IMR-90 (cell line): ENCODE measurements at regions not wholly inside any gene's neighbourhood (a gene's known extent, or its start where the extent isn't known, plus 50 kb on each side); places are given as distances from the start of the nearest gene placed in this dataset.

Experiments
- ATAC-seq: fragments of 200-7000 bp; cut with Tn5 transposase; 2 replicates; pipeline ENCODE4 v1.9.1; 2020; ENCODE audit warnings: low read depth, mild to moderate bottlenecking, moderate library complexity
- BruUV-seq: library from RNA; stranded (reverse); fragments of 400-500 nt; replicated peaks from 2 replicates; lab custom pipeline; 2021; lab: Mats Ljungman, UMichigan
- CTCF ChIA-PET: fragments of 300-600 bp; formaldehyde crosslinking; extraction: SDS; loops from one replicate; lab custom pipeline; 2021; ENCODE audit warnings: antibody characterized with exemption; lab: Yijun Ruan, JAX
- POLR2A ChIA-PET: fragments of 300-600 bp; sonication (Branson Sonifier 250); formaldehyde crosslinking; loops from one replicate; lab custom pipeline; 2022; ENCODE audit warnings: antibody characterized with exemption; ENCODE audit not compliant: unreplicated experiment; lab: Charles Lee
- DNase-seq: peaks from one replicate; pipeline ENCODE4 v3.0.0; 2013
- H2AFZ ChIP-seq: replicated peaks from 2 replicates; pipeline ENCODE3; 2013; ENCODE audit warnings: low read length, mild to moderate bottlenecking; ENCODE audit not compliant: poor library complexity
- H2AK5ac ChIP-seq: 2 replicates; pipeline ENCODE4 v1.6.1; 2013; ENCODE audit warnings: low read depth, low read length, inconsistent platforms
- H2AK9ac ChIP-seq: replicated peaks from 2 replicates; pipeline ENCODE3; 2013; ENCODE audit warnings: mild to moderate bottlenecking, low read depth, low read length, moderate library complexity; ENCODE audit not compliant: poor library complexity
- H2BK120ac ChIP-seq: 2 replicates; pipeline ENCODE4 v1.6.1; 2013; ENCODE audit warnings: low read depth, low read length, inconsistent platforms
- H2BK15ac ChIP-seq: 3 replicates; pipeline ENCODE4 v1.6.1; 2013; ENCODE audit warnings: low read depth, low read length, inconsistent platforms
- H2BK20ac ChIP-seq: 2 replicates; pipeline ENCODE4 v1.6.1; 2013; ENCODE audit warnings: low read depth, mild to moderate bottlenecking, inconsistent platforms, low read length, moderate library complexity
- H2BK5ac ChIP-seq: 2 replicates; pipeline ENCODE4 v1.6.1; 2013; ENCODE audit warnings: mild to moderate bottlenecking, low read depth, low read length, inconsistent platforms; ENCODE audit not compliant: poor library complexity, severe bottlenecking
- H3K14ac ChIP-seq: replicated peaks from 2 replicates; pipeline ENCODE4 v1.6.1; 2013; ENCODE audit warnings: low read depth, low read length, inconsistent platforms
- H3K18ac ChIP-seq: 2 replicates; pipeline ENCODE4 v1.6.1; 2013; ENCODE audit warnings: low read depth, low read length, control low read depth
- H3K23ac ChIP-seq: 2 replicates; pipeline ENCODE4 v1.6.1; 2013; ENCODE audit warnings: low read depth, low read length, inconsistent platforms
- H3K27ac ChIP-seq: 2 replicates; pipeline ENCODE4 v1.5.1; 2013; ENCODE audit warnings: mild to moderate bottlenecking, control low read depth, low read length; ENCODE audit not compliant: insufficient read depth
- H3K27me3 ChIP-seq: 2 replicates; pipeline ENCODE4 v1.6.1; 2013; ENCODE audit warnings: low read length; ENCODE audit not compliant: control insufficient read depth, insufficient read depth
- H3K36me3 ChIP-seq: 2 replicates; pipeline ENCODE4 v1.6.1; 2013; ENCODE audit warnings: low read length, mixed read lengths; ENCODE audit not compliant: control insufficient read depth, insufficient read depth
- H3K4ac ChIP-seq: 2 replicates; pipeline ENCODE4 v1.6.1; 2013; ENCODE audit warnings: low read depth, low read length, inconsistent platforms
- H3K4me1 ChIP-seq: 2 replicates; pipeline ENCODE4 v1.6.1; 2013; ENCODE audit warnings: low read length, mixed read lengths; ENCODE audit not compliant: control insufficient read depth, insufficient read depth
- H3K4me2 ChIP-seq: 2 replicates; pipeline ENCODE4 v1.6.1; 2013; ENCODE audit warnings: low read depth, mild to moderate bottlenecking, control low read depth, low read length, moderate library complexity
- H3K4me3 ChIP-seq: 2 replicates; pipeline ENCODE4 v1.5.1; 2013; ENCODE audit warnings: low read depth, mild to moderate bottlenecking, control low read depth, low read length, moderate library complexity; ENCODE audit not compliant: insufficient read depth
- H3K56ac ChIP-seq: 2 replicates; pipeline ENCODE4 v1.6.1; 2013; ENCODE audit warnings: low read length, inconsistent platforms; ENCODE audit not compliant: insufficient read depth; ENCODE audit errors: extremely low read depth
- H3K79me1 ChIP-seq, 2 experiments: 2 replicates each; pipeline ENCODE4 v1.6.1; 2013; ENCODE audit warnings: low read length in 2 of 2, inconsistent platforms in 1 of 2, low read depth in 1 of 2
- H3K9ac ChIP-seq: 2 replicates; pipeline ENCODE4 v1.6.1; 2013; ENCODE audit warnings: low read depth, low read length, control low read depth
- H3K9me1 ChIP-seq: 2 replicates; pipeline ENCODE4 v1.6.1; 2013; ENCODE audit warnings: low read length, inconsistent platforms; ENCODE audit not compliant: insufficient read depth
- H3K9me3 ChIP-seq: 2 replicates; pipeline ENCODE4 v1.6.1; 2013; ENCODE audit warnings: low read length; ENCODE audit not compliant: control insufficient read depth, insufficient read depth
- H4K20me1 ChIP-seq: 2 replicates; pipeline ENCODE4 v1.6.1; 2013; ENCODE audit warnings: low read length, inconsistent platforms; ENCODE audit not compliant: insufficient read depth
- H4K5ac ChIP-seq: 2 replicates; pipeline ENCODE4 v1.6.1; 2013; ENCODE audit warnings: mild to moderate bottlenecking, low read depth, low read length, control low read depth
- H4K8ac ChIP-seq, 2 experiments: 2 replicates each; pipeline ENCODE4 v1.6.1; 2013; ENCODE audit warnings: low read depth in 2 of 2, low read length in 2 of 2, control low read depth in 1 of 2, inconsistent platforms in 1 of 2
- H4K91ac ChIP-seq: 2 replicates; pipeline ENCODE4 v1.6.1; 2013; ENCODE audit warnings: low read depth, low read length, inconsistent platforms; ENCODE audit not compliant: insufficient read depth
- BHLHE40 ChIP-seq: fragments of 150-350 bp; IDR thresholded peaks from 2 replicates; pipeline ENCODE4 v1.6.1; 2016; ENCODE audit warnings: mild to moderate bottlenecking, low read depth, low read length
- CEBPB ChIP-seq: IDR thresholded peaks from 2 replicates; pipeline ENCODE4 v1.6.1; 2012; ENCODE audit warnings: low read depth, low read length, improper control_type of control experiment
- CHD1 ChIP-seq: IDR thresholded peaks from 2 replicates; pipeline ENCODE4 v1.6.1; 2012; ENCODE audit warnings: low read depth, low read length, improper control_type of control experiment
- CTCF ChIP-seq: conservative IDR thresholded peaks from 2 replicates; pipeline ENCODE4 v1.5.1; 2012; ENCODE audit warnings: mild to moderate bottlenecking, low read depth, low read length, improper control_type of control experiment
- ELK1 ChIP-seq: fragments of 150-350 bp; IDR thresholded peaks from 2 replicates; pipeline ENCODE4 v1.6.1; 2016; ENCODE audit warnings: low read depth, mild to moderate bottlenecking, low read length, moderate library complexity, borderline replicate concordance
- FOS ChIP-seq: fragments of 150-350 bp; IDR thresholded peaks from 2 replicates; pipeline ENCODE4 v1.6.1; 2016; ENCODE audit warnings: low read depth, low read length
- MAZ ChIP-seq: IDR thresholded peaks from 2 replicates; pipeline ENCODE4 v1.6.1; 2012; ENCODE audit warnings: low read depth, mild to moderate bottlenecking, low read length, improper control_type of control experiment, moderate library complexity, borderline replicate concordance
- NFE2L2 ChIP-seq: fragments of 150-350 bp; IDR thresholded peaks from 2 replicates; pipeline ENCODE4 v1.6.1; 2016; ENCODE audit warnings: low read depth, mild to moderate bottlenecking, low read length
- POLR2A ChIP-seq: IDR thresholded peaks from 2 replicates; pipeline ENCODE4 v1.6.1; 2012; ENCODE audit warnings: mild to moderate bottlenecking, low read depth, low read length
- RFX5 ChIP-seq: IDR thresholded peaks from 2 replicates; pipeline ENCODE4 v1.8.0; 2012; ENCODE audit warnings: low read depth, mild to moderate bottlenecking, low read length, moderate library complexity
- SMC3 ChIP-seq: fragments of 150-350 bp; IDR thresholded peaks from 2 replicates; pipeline ENCODE4 v1.6.1; 2016; ENCODE audit warnings: low read depth, mild to moderate bottlenecking, antibody characterized with exemption, low read length, moderate library complexity
- WGBS, 2 experiments: methylation state at CpG; one replicate each; pipeline versions ENCODE4 v1.1.5 to v1.1.7; 2013; ENCODE audit warnings: missing lambda C conversion rate in 2 of 2; ENCODE audit not compliant: insufficient read length in 1 of 2; ENCODE audit errors: extremely low coverage in 2 of 2; 5-methylcytosine and 5-hydroxymethylcytosine counted together
- dilution Hi-C: fragments of 300-500 bp; cut with HindIII; formaldehyde crosslinking; loops from one replicate; pipeline ENCODE4 v1.14.3; 2018; ENCODE audit warnings: low sequenced_read_pairs; ENCODE audit not compliant: unreplicated experiment
- in situ Hi-C: fragments of 300-500 bp; cut with MboI; formaldehyde crosslinking; loops from 3 replicates; pipeline ENCODE4 v1.14.3; 2019; ENCODE audit warnings: low sequenced_read_pairs, inconsistent platforms, mixed read lengths
- intact Hi-C: fragments of 100-400 bp; cut with micrococcal nuclease; formaldehyde crosslinking; loops from 2 replicates; pipeline ENCODE4 v1.10.0; 2022
- TF ChIP-seq, protein P1 (sequence below): fragments of 150-350 bp; IDR thresholded peaks from 2 replicates; pipeline ENCODE4 v1.6.1; 2017; ENCODE audit warnings: mild to moderate bottlenecking, antibody characterized with exemption, low read length, low read depth

DNA sequence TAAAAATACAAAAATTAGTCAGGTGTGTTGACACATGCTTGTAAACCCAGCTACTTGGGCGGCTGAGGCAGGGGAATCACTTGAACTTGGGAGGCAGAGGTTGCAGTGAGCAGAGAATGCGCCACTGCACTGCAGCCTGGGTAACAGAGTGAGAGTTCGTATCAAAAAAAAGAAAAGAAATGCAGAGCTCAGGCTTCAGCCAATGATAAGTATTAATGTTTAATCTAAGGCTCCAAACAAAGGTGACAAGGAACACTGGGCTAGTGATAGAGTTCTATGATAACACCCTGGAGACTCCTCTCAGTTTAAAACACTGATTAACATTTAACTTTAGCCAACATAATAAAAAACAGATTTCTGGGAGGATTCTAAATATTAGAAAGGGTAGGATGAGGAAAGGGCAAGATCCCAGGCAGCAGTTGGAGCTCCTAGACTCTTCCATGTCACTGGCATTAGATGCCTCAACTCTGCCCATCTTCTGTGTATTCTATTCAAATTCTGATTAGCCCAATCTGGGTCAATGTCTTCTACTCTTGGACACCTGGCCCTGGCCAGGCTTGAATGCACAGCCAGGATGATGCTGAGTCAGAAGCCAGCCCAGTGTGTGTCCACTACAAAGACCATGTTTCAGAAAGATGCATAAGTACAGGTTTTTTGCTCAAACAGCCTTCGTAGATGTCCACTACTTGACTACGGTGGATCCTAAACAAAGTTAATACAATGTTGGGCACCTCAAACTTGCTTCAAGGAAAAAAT, 91.0 kb upstream of the FAM169A start:
- Histone ChIP-seq H3K4me2 (no peak overlapping the region), H2BK15ac (peak overlapping the region; percentile 76; the same call in 2 of the 3 replicates), H3K79me1 (peaks cover 0 to 6% of the 10 kb centered on the region in 2 experiments; a peak in 1 of 4 replicates), H3K27me3 (no peaks in the 10 kb centered on the region), H2AK9ac (no peak overlapping the region), H2BK20ac (peak overlapping the region; percentile 69), H3K4me3 (no peak overlapping the region), H3K4me1 (peaks cover 15% of the 10 kb centered on the region), H3K23ac (no peak overlapping the region), H3K9me1 (peaks cover 13% of the 10 kb centered on the region), H4K91ac (peak overlapping the region; percentile 38; the same call in 1 of the 2 replicates), H3K4ac (peak overlapping the region; percentile 50), H3K9ac (no peak overlapping the region), H2BK120ac (peak overlapping the region; percentile 44), H4K8ac (no peak overlapping the region), H3K9me3 (0 out of 2 replicates have a peak, but pooled peaks cover 2% of the 10 kb centered on the region), H4K5ac (no peak overlapping the region), H3K18ac (peak overlapping the region; percentile 28; the same call in 1 of the 2 replicates), H2BK5ac (no peak overlapping the region), H3K56ac (no peak overlapping the region), H4K20me1 (no peaks in the 10 kb centered on the region), H3K36me3 (no peaks in the 10 kb centered on the region), H2AFZ (no peak overlapping the region), H2AK5ac (peak overlapping the region; percentile 42; the same call in 1 of the 2 replicates), H3K27ac (no peak overlapping the region), H3K14ac (no peak overlapping the region; the same call in 1 of the 2 replicates)
- TF ChIP-seq SMC3, result no peak
- TF ChIP-seq BHLHE40, result no peak
- TF ChIP-seq FOS, result no peak
- no peak for TF ChIP-seq CEBPB
- no peak for TF ChIP-seq POLR2A
- TF ChIP-seq RFX5, result no peak
- TF ChIP-seq, protein P1, sequence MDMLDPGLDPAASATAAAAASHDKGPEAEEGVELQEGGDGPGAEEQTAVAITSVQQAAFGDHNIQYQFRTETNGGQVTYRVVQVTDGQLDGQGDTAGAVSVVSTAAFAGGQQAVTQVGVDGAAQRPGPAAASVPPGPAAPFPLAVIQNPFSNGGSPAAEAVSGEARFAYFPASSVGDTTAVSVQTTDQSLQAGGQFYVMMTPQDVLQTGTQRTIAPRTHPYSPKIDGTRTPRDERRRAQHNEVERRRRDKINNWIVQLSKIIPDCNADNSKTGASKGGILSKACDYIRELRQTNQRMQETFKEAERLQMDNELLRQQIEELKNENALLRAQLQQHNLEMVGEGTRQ, result no peak
- TF ChIP-seq MAZ, result no peak
- TF ChIP-seq NFE2L2, result no peak
- TF ChIP-seq CHD1, result no peak
- no peak for TF ChIP-seq CTCF
- TF ChIP-seq ELK1, result no peak
- no TSS peak for BruUV-seq
- ATAC-seq, result no peak
- DNase-seq, result no peak
- ChIA-PET POLR2A (no interaction called here), CTCF (interaction anchor here (0.6 kb wide), 2 partner anchors 12 to 29 kb away, joined by 3 to 4 read pairs; no protein-coding TSS in a partner anchor)
- in situ Hi-C loops, result no loop called here
- intact Hi-C loops, result no loop called here
- dilution Hi-C loops, result no loop called here
- WGBS, 2 experiments, result no CpG with 5 or more reads among the region's 5 CpGs
